Spleen (tissue), 7 donors: ENCODE measurements at regions not wholly inside any gene's neighbourhood (a gene's known extent, or its start where the extent isn't known, plus 50 kb on each side); places are given as distances from the start of the nearest gene placed in this dataset.

ENCODE experiments used
- CTCF ChIP-seq, 11 experiments: fragments of 200-600 bp in 7 of 11; fragments of 450-650 bp in 4 of 11; sonication (generic) in 4 of 11; IDR thresholded peaks in 8 of 11; conservative IDR thresholded peaks in 3 of 11; 1 replicate in 7 of 11; 2 replicates in 4 of 11; pipeline versions ENCODE4 v1.4.0 to v1.8.0; 2016 to 2021; ENCODE audit warnings: antibody characterized with exemption in 11 of 11, inconsistent platforms in 4 of 11, mild to moderate bottlenecking in 1 of 11
- POLR2A ChIP-seq, 3 donors: fragments of 450-650 bp; IDR thresholded peaks; one replicate each; pipeline ENCODE4 v1.5.1; 2017; ENCODE audit warnings: antibody characterized with exemption in 3 of 3, mild to moderate bottlenecking in 1 of 3
- donor health status: DM: no; HTN: no; CAD: no; lungs with moderate emphysema.
- donor health status: DM: no; HTN: no; CAD: no.
- donor health status: DM: no; HTN: no; CAD: no.

GRCh38 chr2:81703831-81704230 is 1399.3 kb upstream of the LRRTM1 start:
- no peak for TF ChIP-seq POLR2A (IDR thresholded peaks at IDR 0.05)
- no peak for TF ChIP-seq CTCF (IDR thresholded peaks at IDR 0.05 in 8 of 11, conservative IDR thresholded peaks at IDR 0.05 in 3 of 11)
